ENCODE measurements at regions not wholly inside any gene's neighbourhood (a gene's known extent, or its start where the extent isn't known, plus 50 kb on each side); places are given as distances from the start of the nearest gene placed in this dataset.

DNA sequence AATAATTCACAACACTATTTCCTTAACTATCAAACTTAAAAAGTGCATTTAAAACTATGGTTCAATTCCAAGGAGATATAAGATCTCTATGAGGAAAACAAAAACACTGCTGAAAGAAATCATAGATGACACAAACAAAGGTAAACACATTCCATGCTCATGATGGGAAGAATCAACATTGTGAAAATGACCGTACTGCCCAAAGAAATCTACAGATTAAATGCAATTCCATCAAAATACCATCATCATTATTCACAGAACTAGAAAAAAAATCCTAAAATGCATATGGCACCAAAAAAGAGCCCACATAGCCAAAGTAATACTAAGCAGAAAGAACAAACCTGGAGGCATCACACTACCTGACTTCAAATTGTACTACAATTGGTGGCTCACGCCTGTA is 159.9 kb upstream of the EEPD1 start:
- Histone ChIP-seq H2AK9ac (replicated peaks; ENCODE audit: low read depth, low read length, poor library complexity) (no peak overlapping the region), H3K23ac (ENCODE audit: low read depth, low read length) (no peak overlapping the region), H2BK20ac (ENCODE audit: low read depth, low read length) (no peak overlapping the region), H3K9ac (ENCODE audit: low read depth, low read length) (no peak overlapping the region), H2BK120ac (ENCODE audit: low read depth, low read length) (no peak overlapping the region), H4K8ac (ENCODE audit: low read depth in 2 of 2, low read length in 2 of 2) (no peak overlapping the region), H4K5ac (ENCODE audit: low read depth, low read length) (no peak overlapping the region), H3K4me1 (ENCODE audit: control insufficient read depth, insufficient read depth, low read length) (no peaks in the 10 kb centered on the region), H3K27me3 (ENCODE audit: control insufficient read depth, insufficient read depth, low read length) (no peaks in the 10 kb centered on the region), H3K79me1 (ENCODE audit: low read depth in 1 of 2, low read length in 2 of 2) (no peaks in the 10 kb centered on the region), H3K9me3 (ENCODE audit: control insufficient read depth, insufficient read depth, low read length) (no peaks in the 10 kb centered on the region), H4K91ac (ENCODE audit: insufficient read depth, low read depth, low read length) (no peak overlapping the region), H2AK5ac (ENCODE audit: low read depth, low read length) (no peak overlapping the region), H2BK15ac (ENCODE audit: low read depth, low read length) (no peak overlapping the region), H3K4ac (ENCODE audit: low read depth, low read length) (no peak overlapping the region; the same call in 1 of the 2 replicates), H2BK5ac (ENCODE audit: low read depth, low read length, poor library complexity, severe bottlenecking) (no peak overlapping the region), H4K20me1 (ENCODE audit: insufficient read depth, low read length) (no peaks in the 10 kb centered on the region), H2AFZ (replicated peaks; ENCODE audit: low read length, poor library complexity) (no peak overlapping the region), H3K36me3 (ENCODE audit: control insufficient read depth, insufficient read depth, low read length) (no peaks in the 10 kb centered on the region), H3K4me2 (ENCODE audit: low read depth, low read length) (no peak overlapping the region), H3K14ac (replicated peaks; ENCODE audit: low read depth, low read length) (no peak overlapping the region), H3K4me3 (ENCODE audit: insufficient read depth, low read depth, low read length) (no peak overlapping the region), H3K56ac (ENCODE audit: extremely low read depth, insufficient read depth, low read length) (no peak overlapping the region), H3K27ac (ENCODE audit: insufficient read depth, low read length) (no peak overlapping the region), H3K18ac (ENCODE audit: low read depth, low read length) (no peak overlapping the region), H3K9me1 (ENCODE audit: insufficient read depth, low read length) (no peaks in the 10 kb centered on the region)
- no TSS peak for BruUV-seq (replicated peaks)
- POLR2A ChIA-PET (ENCODE audit: unreplicated experiment): no interaction called here
- intact Hi-C loops (cut with micrococcal nuclease) (no loop called here), dilution Hi-C loops (cut with HindIII; ENCODE audit: low sequenced_read_pairs, unreplicated experiment) (loop anchor here (25.0 kb wide), 1 partner anchor 319 kb away; no protein-coding TSS in a partner anchor), in situ Hi-C loops (cut with MboI; ENCODE audit: low sequenced_read_pairs) (no loop called here)
- DNase-seq: no peak
- peak; percentile 46; the same call in 1 of the 2 replicates for ATAC-seq (ENCODE audit: low read depth)
- TF ChIP-seq, protein P1, sequence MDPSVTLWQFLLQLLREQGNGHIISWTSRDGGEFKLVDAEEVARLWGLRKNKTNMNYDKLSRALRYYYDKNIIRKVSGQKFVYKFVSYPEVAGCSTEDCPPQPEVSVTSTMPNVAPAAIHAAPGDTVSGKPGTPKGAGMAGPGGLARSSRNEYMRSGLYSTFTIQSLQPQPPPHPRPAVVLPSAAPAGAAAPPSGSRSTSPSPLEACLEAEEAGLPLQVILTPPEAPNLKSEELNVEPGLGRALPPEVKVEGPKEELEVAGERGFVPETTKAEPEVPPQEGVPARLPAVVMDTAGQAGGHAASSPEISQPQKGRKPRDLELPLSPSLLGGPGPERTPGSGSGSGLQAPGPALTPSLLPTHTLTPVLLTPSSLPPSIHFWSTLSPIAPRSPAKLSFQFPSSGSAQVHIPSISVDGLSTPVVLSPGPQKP (IDR thresholded peaks at IDR 0.05; ENCODE audit: borderline replicate concordance, low read depth, low read length): no peak
- no peak for TF ChIP-seq POLR2A (IDR thresholded peaks at IDR 0.05; ENCODE audit: low read depth, low read length)
- TF ChIP-seq RFX5 (IDR thresholded peaks at IDR 0.05; ENCODE audit: low read depth, low read length): no peak
- no peak for TF ChIP-seq BHLHE40 (IDR thresholded peaks at IDR 0.05; ENCODE audit: low read depth, low read length)
- TF ChIP-seq NFE2L2 (IDR thresholded peaks at IDR 0.05; ENCODE audit: low read depth, low read length): no peak
- no peak for TF ChIP-seq MAFK (IDR thresholded peaks at IDR 0.05; ENCODE audit: low read depth, low read length)
- TF ChIP-seq, protein P2, sequence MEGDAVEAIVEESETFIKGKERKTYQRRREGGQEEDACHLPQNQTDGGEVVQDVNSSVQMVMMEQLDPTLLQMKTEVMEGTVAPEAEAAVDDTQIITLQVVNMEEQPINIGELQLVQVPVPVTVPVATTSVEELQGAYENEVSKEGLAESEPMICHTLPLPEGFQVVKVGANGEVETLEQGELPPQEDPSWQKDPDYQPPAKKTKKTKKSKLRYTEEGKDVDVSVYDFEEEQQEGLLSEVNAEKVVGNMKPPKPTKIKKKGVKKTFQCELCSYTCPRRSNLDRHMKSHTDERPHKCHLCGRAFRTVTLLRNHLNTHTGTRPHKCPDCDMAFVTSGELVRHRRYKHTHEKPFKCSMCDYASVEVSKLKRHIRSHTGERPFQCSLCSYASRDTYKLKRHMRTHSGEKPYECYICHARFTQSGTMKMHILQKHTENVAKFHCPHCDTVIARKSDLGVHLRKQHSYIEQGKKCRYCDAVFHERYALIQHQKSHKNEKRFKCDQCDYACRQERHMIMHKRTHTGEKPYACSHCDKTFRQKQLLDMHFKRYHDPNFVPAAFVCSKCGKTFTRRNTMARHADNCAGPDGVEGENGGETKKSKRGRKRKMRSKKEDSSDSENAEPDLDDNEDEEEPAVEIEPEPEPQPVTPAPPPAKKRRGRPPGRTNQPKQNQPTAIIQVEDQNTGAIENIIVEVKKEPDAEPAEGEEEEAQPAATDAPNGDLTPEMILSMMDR (conservative IDR thresholded peaks at IDR 0.05; ENCODE audit: low read depth, low read length): no peak
- no peak for TF ChIP-seq CHD1 (IDR thresholded peaks at IDR 0.05; ENCODE audit: low read depth, low read length)
- TF ChIP-seq MXI1 (IDR thresholded peaks at IDR 0.05; ENCODE audit: borderline replicate concordance, low read depth, low read length): no peak
- WGBS, 2 experiments (ENCODE audit: extremely low coverage in 2 of 2, insufficient read length in 1 of 2): no CpG with 5 or more reads among the region's 2 CpGs
- CTCF ChIA-PET: interaction anchor here (0.7 kb wide), 1 partner anchor 28 kb away, joined by 3 read pairs; no protein-coding TSS in a partner anchor
